Suprapubic skin (tissue), 3 donors: ENCODE measurements at regions not wholly inside any gene's neighbourhood (a gene's known extent, or its start where the extent isn't known, plus 50 kb on each side); places are given as distances from the start of the nearest gene placed in this dataset.

Experiments
- EP300 ChIP-seq: sonication (generic); formaldehyde crosslinking; IDR thresholded peaks from one replicate; pipeline ENCODE4 v1.6.1; 2017; ENCODE audit warnings: antibody characterized with exemption
- TF ChIP-seq, protein P1 (sequence below), 2 donors: fragments of 200-600 bp in 1 of 2; fragments of 450-650 bp in 1 of 2; sonication (generic) in 1 of 2; IDR thresholded peaks; one replicate each; pipeline ENCODE4 v1.5.1; 2016 to 2019; ENCODE audit warnings: antibody characterized with exemption in 2 of 2, mild to moderate bottlenecking in 1 of 2, moderate library complexity in 1 of 2

- TF ChIP-seq, protein P1, sequence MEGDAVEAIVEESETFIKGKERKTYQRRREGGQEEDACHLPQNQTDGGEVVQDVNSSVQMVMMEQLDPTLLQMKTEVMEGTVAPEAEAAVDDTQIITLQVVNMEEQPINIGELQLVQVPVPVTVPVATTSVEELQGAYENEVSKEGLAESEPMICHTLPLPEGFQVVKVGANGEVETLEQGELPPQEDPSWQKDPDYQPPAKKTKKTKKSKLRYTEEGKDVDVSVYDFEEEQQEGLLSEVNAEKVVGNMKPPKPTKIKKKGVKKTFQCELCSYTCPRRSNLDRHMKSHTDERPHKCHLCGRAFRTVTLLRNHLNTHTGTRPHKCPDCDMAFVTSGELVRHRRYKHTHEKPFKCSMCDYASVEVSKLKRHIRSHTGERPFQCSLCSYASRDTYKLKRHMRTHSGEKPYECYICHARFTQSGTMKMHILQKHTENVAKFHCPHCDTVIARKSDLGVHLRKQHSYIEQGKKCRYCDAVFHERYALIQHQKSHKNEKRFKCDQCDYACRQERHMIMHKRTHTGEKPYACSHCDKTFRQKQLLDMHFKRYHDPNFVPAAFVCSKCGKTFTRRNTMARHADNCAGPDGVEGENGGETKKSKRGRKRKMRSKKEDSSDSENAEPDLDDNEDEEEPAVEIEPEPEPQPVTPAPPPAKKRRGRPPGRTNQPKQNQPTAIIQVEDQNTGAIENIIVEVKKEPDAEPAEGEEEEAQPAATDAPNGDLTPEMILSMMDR (IDR thresholded peaks at IDR 0.05), result no peak
- no peak for TF ChIP-seq EP300
Measured at GRCh38 chr3:30508339-30508738, 98.1 kb upstream of the TGFBR2 start.
